GM19452 (cell line): ENCODE measurements at regions not wholly inside any gene's neighbourhood (a gene's known extent, or its start where the extent isn't known, plus 50 kb on each side); places are given as distances from the start of the nearest gene placed in this dataset.

Experiments used
- ATAC-seq: cut with Tn5 transposase; IDR thresholded peaks from one replicate; pipeline ENCODE4 v1.9.1; 2021; ENCODE audit not compliant: unreplicated experiment

GRCh38 chr13:95445131-95445530 is 107.4 kb upstream of the CLDN10 start:
- no peak for ATAC-seq

- no peak for ATAC-seq
These were observed 104.7 kb upstream of the CLDN10 start for GRCh38 chr13:95447814-95448213.

GRCh38 chr13:95451656-95452055 is 100.9 kb upstream of the CLDN10 start:
- ATAC-seq = no peak

GRCh38 chr13:95452375-95452774 is 100.1 kb upstream of the CLDN10 start:
- ATAC-seq = no peak

- no peak for ATAC-seq
These were observed 96.7 kb upstream of the CLDN10 start for GRCh38 chr13:95455782-95456181.

- ATAC-seq = peak; percentile 18
These were observed 95.7 kb upstream of the CLDN10 start for GRCh38 chr13:95456815-95457214.

GRCh38 chr13:95457294-95457693 is 95.2 kb upstream of the CLDN10 start:
- ATAC-seq = peak; percentile 99

- ATAC-seq = no peak
These were observed 89.7 kb upstream of the CLDN10 start for GRCh38 chr13:95462801-95463200.

- ATAC-seq = no peak
These were observed 89.0 kb upstream of the CLDN10 start for GRCh38 chr13:95463531-95463930.

- no peak for ATAC-seq
These were observed 81.8 kb upstream of the CLDN10 start for GRCh38 chr13:95470574-95471366.

- peak; percentile 56 for ATAC-seq
These were observed 80.6 kb upstream of the CLDN10 start for GRCh38 chr13:95471960-95472359.

GRCh38 chr13:95474992-95475391 is 77.5 kb upstream of the CLDN10 start:
- no peak for ATAC-seq

GRCh38 chr13:95477187-95477586 is 75.3 kb upstream of the CLDN10 start:
- ATAC-seq = no peak

GRCh38 chr13:95479731-95480130 is 72.8 kb upstream of the CLDN10 start:
- peak; percentile 23 for ATAC-seq

GRCh38 chr13:95480131-95480545 is 72.4 kb upstream of the CLDN10 start:
- ATAC-seq = peak; percentile 57

- no peak for ATAC-seq
These were observed 71.4 kb upstream of the CLDN10 start for GRCh38 chr13:95480791-95481780.

GRCh38 chr13:95484052-95484451 is 68.5 kb upstream of the CLDN10 start:
- ATAC-seq = no peak

- ATAC-seq = no peak
These were observed 67.4 kb upstream of the CLDN10 start for GRCh38 chr13:95485045-95485517.

- no peak for ATAC-seq
These were observed 66.9 kb upstream of the CLDN10 start for GRCh38 chr13:95485518-95486144.

GRCh38 chr13:95492044-95492801 is 60.3 kb upstream of the CLDN10 start:
- ATAC-seq = no peak
